ENCODE measurements at regions not wholly inside any gene's neighbourhood (a gene's known extent, or its start where the extent isn't known, plus 50 kb on each side); places are given as distances from the start of the nearest gene placed in this dataset.
A peak's percentile ranks its signal among the peaks of the same experiment; 100 is the strongest.

- 58 to 86% (median 76%) methylated on average over 1 of the region's 1 CpG for WGBS, 4 donors
- intact Hi-C loops (cut with DNase I), result no loop called here
- Histone ChIP-seq H3K4me3 (no peak overlapping the region), H3K27ac (no peak overlapping the region), H3K36me3 (replicated peaks in 1 of 2) (no peaks in the 10 kb centered on the region), H3K4me1 (replicated peaks in 1 of 2) (no peaks in the 10 kb centered on the region), H3K9me3 (replicated peaks in 1 of 3) (no peaks in the 10 kb centered on the region), H3K27me3 (no peaks in the 10 kb centered on the region)
- no peak for TF ChIP-seq POLR2A (IDR thresholded peaks at IDR 0.05)
- TF ChIP-seq CTCF (IDR thresholded peaks at IDR 0.05), result no peak
- DNase-seq, result no peak
Observed at GRCh38 chr18:64283059-64283458, 134.2 kb upstream of the LINC00305 start.

- Histone ChIP-seq H3K4me3 (no peak overlapping the region), H3K36me3 (replicated peaks in 1 of 2) (no peaks in the 10 kb centered on the region), H3K9me3 (replicated peaks in 1 of 3) (no peaks in the 10 kb centered on the region), H3K27me3 (no peaks in the 10 kb centered on the region), H3K4me1 (replicated peaks in 1 of 2) (no peaks in the 10 kb centered on the region), H3K27ac (no peak overlapping the region)
- 85 to 92% (median 89%) methylated on average over 4 to 5 of the region's 5 CpGs; no CpG with 5 or more reads in 1 of the 4 donors for WGBS, 4 donors
- intact Hi-C loops (cut with DNase I), result no loop called here
- DNase-seq, result no peak
- TF ChIP-seq POLR2A (IDR thresholded peaks at IDR 0.05) (no peak), CTCF (IDR thresholded peaks at IDR 0.05) (no peak)
Observed at GRCh38 chr18:64278026-64278425, 129.1 kb upstream of the LINC00305 start.

GRCh38 chr18:64276311-64277090 lies 127.6 kb upstream of the LINC00305 start:
- Histone ChIP-seq H3K4me1 (replicated peaks in 1 of 2) (no peaks in the 10 kb centered on the region), H3K27ac (no peak overlapping the region), H3K27me3 (no peaks in the 10 kb centered on the region), H3K4me3 (no peak overlapping the region), H3K36me3 (replicated peaks in 1 of 2) (no peaks in the 10 kb centered on the region), H3K9me3 (replicated peaks in 1 of 3) (no peaks in the 10 kb centered on the region)
- 37 to 59% (median 52%) methylated on average over 5 of the region's 5 CpGs for WGBS, 4 donors
- DNase-seq, result peak; percentile 23 to 75 (median 41)
- TF ChIP-seq CTCF (IDR thresholded peaks at IDR 0.05) (no peak), POLR2A (IDR thresholded peaks at IDR 0.05) (no peak)
- intact Hi-C loops (cut with DNase I), result no loop called here

- no peak overlapping the region for H3K27ac ChIP-seq
- WGBS, 4 donors, result 45 to 67% (median 63%) methylated on average over 3 of the region's 3 CpGs
- intact Hi-C loops (cut with DNase I), result no loop called here
Observed at GRCh38 chr18:64275593-64276300, 126.9 kb upstream of the LINC00305 start.

More at GRCh38 chr18:64275593-64276300, 126.9 kb upstream of the LINC00305 start:
- H3K4me3 ChIP-seq, result no peak overlapping the region
- DNase-seq, result no peak
- no peaks in the 10 kb centered on the region for H3K27me3 ChIP-seq
- H3K9me3 ChIP-seq (replicated peaks in 1 of 3), result no peaks in the 10 kb centered on the region
- H3K4me1 ChIP-seq (replicated peaks in 1 of 2), result no peaks in the 10 kb centered on the region
- H3K36me3 ChIP-seq (replicated peaks in 1 of 2), result no peaks in the 10 kb centered on the region
- no peak for TF ChIP-seq POLR2A (IDR thresholded peaks at IDR 0.05)
- TF ChIP-seq CTCF (IDR thresholded peaks at IDR 0.05), result no peak

Data from adrenal gland (tissue), 9 donors.